ENCODE measurements at regions not wholly inside any gene's neighbourhood (a gene's known extent, or its start where the extent isn't known, plus 50 kb on each side); places are given as distances from the start of the nearest gene placed in this dataset.
"Not testable (repeated sequence)": the region's sequence is repeated elsewhere in the genome, so short reads cannot be mapped to it uniquely, and the experiment has no call there.

GRCh38 chr2:89756616-89757015 is 1065.1 kb downstream of the RPIA start:
- CTCF ChIA-PET; POLR2A ChIA-PET; H3K27ac Mint-ChIP-seq; H3K36me3 Mint-ChIP-seq (ENCODE audit: low read depth); H3K4me1 Mint-ChIP-seq; ATAC-seq (ENCODE audit: low read depth); H3K4me3 Mint-ChIP-seq; DNase-seq; intact Hi-C loops (cut with micrococcal nuclease); H3K27me3 Mint-ChIP-seq; H3K9me3 Mint-ChIP-seq: not testable (repeated sequence)

GRCh38 chr2:89758332-89759026 is 1067.0 kb downstream of the RPIA start:
- intact Hi-C loops (cut with micrococcal nuclease); CTCF ChIA-PET; H3K27me3 Mint-ChIP-seq; H3K27ac Mint-ChIP-seq; ATAC-seq (ENCODE audit: low read depth); H3K4me3 Mint-ChIP-seq; H3K9me3 Mint-ChIP-seq; H3K36me3 Mint-ChIP-seq (ENCODE audit: low read depth); DNase-seq; H3K4me1 Mint-ChIP-seq; POLR2A ChIA-PET: not testable (repeated sequence)

DNA sequence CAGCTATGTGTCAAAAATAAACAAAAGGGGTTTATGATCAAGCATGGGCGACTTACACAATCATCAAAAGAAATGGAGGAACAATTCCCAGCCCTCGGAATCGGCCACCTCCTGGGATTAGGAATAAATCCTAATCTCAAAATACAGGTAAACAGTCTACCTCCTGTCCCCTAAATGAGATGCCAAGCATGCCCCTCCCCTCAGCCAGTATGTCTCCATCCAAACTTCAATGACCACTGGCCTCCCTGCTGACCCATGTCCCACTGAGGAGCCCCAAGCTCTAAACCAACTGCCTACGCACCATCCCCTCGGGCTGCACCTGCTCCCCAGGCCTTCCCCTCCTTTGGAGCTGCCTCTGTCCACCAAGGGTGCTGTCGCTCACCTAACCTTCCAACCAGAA is 1069.3 kb downstream of the RPIA start:
- H3K36me3 Mint-ChIP-seq (ENCODE audit: low read depth): not testable (repeated sequence)

GRCh38 chr2:89761171-89761570 is 1069.7 kb downstream of the RPIA start:
- H3K9me3 Mint-ChIP-seq; H3K4me1 Mint-ChIP-seq; ATAC-seq (ENCODE audit: low read depth); H3K36me3 Mint-ChIP-seq (ENCODE audit: low read depth); CTCF ChIA-PET; H3K4me3 Mint-ChIP-seq; H3K27ac Mint-ChIP-seq; DNase-seq; POLR2A ChIA-PET; intact Hi-C loops (cut with micrococcal nuclease): not testable (repeated sequence)
- H3K27me3 Mint-ChIP-seq: peaks cover 21% of the 10 kb centered on the region

More for the DNA sequence above, 1069.3 kb downstream of the RPIA start:
- POLR2A ChIA-PET; H3K27ac Mint-ChIP-seq; H3K9me3 Mint-ChIP-seq; H3K4me3 Mint-ChIP-seq; intact Hi-C loops (cut with micrococcal nuclease); DNase-seq; ATAC-seq (ENCODE audit: low read depth); H3K4me1 Mint-ChIP-seq; CTCF ChIA-PET: not testable (repeated sequence)
- H3K27me3 Mint-ChIP-seq: peaks cover 18% of the 10 kb centered on the region

DNA sequence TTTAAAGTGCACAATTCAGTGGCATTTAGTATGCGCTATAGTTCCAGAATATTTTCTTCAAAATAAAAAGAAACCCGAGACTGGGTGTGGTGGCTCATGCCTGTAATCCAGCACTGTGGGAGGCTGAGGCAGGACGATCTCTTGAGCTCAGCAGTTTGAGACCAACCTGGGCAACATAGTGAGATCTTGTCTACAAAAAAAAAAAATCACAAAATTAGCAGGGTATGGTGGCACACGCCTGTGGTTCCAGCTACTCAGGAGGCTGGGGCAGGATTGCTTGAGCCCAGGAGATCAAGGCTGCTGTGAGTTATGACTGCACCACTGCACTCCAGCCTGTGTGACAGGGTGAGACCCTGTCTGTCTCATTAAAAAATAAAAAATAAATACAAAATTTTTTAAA is 1070.4 kb downstream of the RPIA start:
- POLR2A ChIA-PET; H3K9me3 Mint-ChIP-seq; CTCF ChIA-PET; intact Hi-C loops (cut with micrococcal nuclease); ATAC-seq (ENCODE audit: low read depth); H3K4me3 Mint-ChIP-seq; H3K27ac Mint-ChIP-seq; H3K36me3 Mint-ChIP-seq (ENCODE audit: low read depth); H3K4me1 Mint-ChIP-seq; DNase-seq: not testable (repeated sequence)
- peaks cover 27% of the 10 kb centered on the region for H3K27me3 Mint-ChIP-seq

GRCh38 chr2:89762461-89763253 is 1071.2 kb downstream of the RPIA start:
- ATAC-seq (ENCODE audit: low read depth); H3K9me3 Mint-ChIP-seq; H3K27ac Mint-ChIP-seq; intact Hi-C loops (cut with micrococcal nuclease); H3K36me3 Mint-ChIP-seq (ENCODE audit: low read depth); POLR2A ChIA-PET; CTCF ChIA-PET; H3K4me3 Mint-ChIP-seq; DNase-seq; H3K4me1 Mint-ChIP-seq: not testable (repeated sequence)
- peaks cover 33% of the 10 kb centered on the region for H3K27me3 Mint-ChIP-seq

DNA sequence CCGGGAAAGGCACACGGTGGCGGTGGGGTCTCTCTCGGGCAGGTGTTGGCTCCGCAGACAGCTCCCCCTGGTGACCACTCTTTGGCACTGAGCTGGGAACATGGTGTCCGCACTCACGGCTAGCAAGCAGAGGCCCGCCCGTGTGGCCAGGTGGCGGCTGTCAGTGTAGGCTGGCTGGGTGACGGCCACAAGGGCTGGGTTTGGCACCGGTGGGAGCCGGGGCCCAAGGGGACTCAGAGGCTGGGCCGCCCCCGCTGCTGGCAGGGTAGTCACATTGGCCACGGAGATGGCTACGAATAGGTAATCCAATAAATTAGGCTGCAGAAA is 1071.7 kb downstream of the RPIA start:
- no peak for TF ChIP-seq CTCF (IDR thresholded peaks at IDR 0.05)
- ChIA-PET POLR2A (no interaction called here), CTCF (no interaction called here)
- Mint-ChIP-seq H3K4me1 (no peaks in the 10 kb centered on the region), H3K9me3 (peaks cover 2% of the 10 kb centered on the region), H3K27me3 (peaks cover 36% of the 10 kb centered on the region), H3K4me3 (no peak overlapping the region), H3K36me3 (ENCODE audit: low read depth) (no peaks in the 10 kb centered on the region), H3K27ac (no peak overlapping the region)
- DNase-seq (peak; percentile 14), ATAC-seq (ENCODE audit: low read depth) (no peak)
- intact Hi-C loops (cut with micrococcal nuclease): no loop called here

Data from activated B cell treated with CpG ODN at 0.5 μM for 24 hours (primary cell).